GM12878 (cell line): ENCODE measurements at regions not wholly inside any gene's neighbourhood (a gene's known extent, or its start where the extent isn't known, plus 50 kb on each side); places are given as distances from the start of the nearest gene placed in this dataset.

Source experiments
- ATAC-seq: fragments of 200-7000 bp; cut with Tn5 transposase; 3 replicates; pipeline ENCODE4 v1.9.1; 2020; ENCODE audit warnings: mild to moderate bottlenecking, moderate library complexity
- BruUV-seq: library from RNA; stranded (reverse); fragments of 400-500 nt; replicated peaks from 2 replicates; lab custom pipeline; 2021; lab: Mats Ljungman, UMichigan
- CTCF ChIA-PET: fragments of 300-600 bp; sonication (Branson Sonifier 250); formaldehyde crosslinking; extraction: SDS; loops from one replicate; lab custom pipeline; 2021; ENCODE audit warnings: inconsistent platforms; lab: Yijun Ruan, JAX
- POLR2A ChIA-PET: fragments of 350-600 bp; formaldehyde crosslinking; extraction: SDS; loops from one replicate; lab custom pipeline; 2021; ENCODE audit warnings: inconsistent platforms; lab: Charles Lee
- RAD21 ChIA-PET: fragments of 300-600 bp; sonication (Branson Sonifier 250); formaldehyde crosslinking; loops from one replicate; lab custom pipeline; 2023; ENCODE audit warnings: antibody characterized with exemption; ENCODE audit not compliant: unreplicated experiment; lab: Charles Lee
- SMC1A ChIA-PET: fragments of 300-600 bp; sonication (Branson Sonifier 250); formaldehyde crosslinking; loops from one replicate; lab custom pipeline; 2023; ENCODE audit not compliant: unreplicated experiment, uncharacterized antibody; lab: Charles Lee
- DNase-seq: peaks from one replicate; pipeline ENCODE4 v3.0.0-alpha.2; 2011; ENCODE audit warnings: low read depth, low spot score
- FAIRE-seq: peaks from 3 replicates; lab custom pipeline; 2011; peaks lifted over from hg19 to GRCh38; lab: Jason Lieb, UNC
- H2AFZ ChIP-seq: 2 replicates; pipeline ENCODE4 v1.6.0; 2011; ENCODE audit warnings: low read depth, low read length, control low read depth; ENCODE audit not compliant: control insufficient read depth
- H3K27ac ChIP-seq: 2 replicates; pipeline ENCODE4 v1.5.1; 2011; ENCODE audit warnings: control low read depth; ENCODE audit not compliant: control insufficient read depth, insufficient read depth
- H3K27me3 ChIP-seq, 2 experiments: replicated peaks in 1 of 2; 2 replicates each; pipeline versions ENCODE4 v1.6.0 to v1.6.1; 2011; ENCODE audit warnings: low read length in 1 of 2; ENCODE audit not compliant: control insufficient read depth in 2 of 2, insufficient read depth in 2 of 2
- H3K36me3 ChIP-seq, 2 experiments: 2 replicates each; pipeline ENCODE4 v1.5.1; 2011; ENCODE audit warnings: low read length in 1 of 2; ENCODE audit not compliant: control insufficient read depth in 2 of 2, insufficient read depth in 2 of 2
- H3K4me1 ChIP-seq: 2 replicates; pipeline ENCODE4 v1.6.1; 2011; ENCODE audit warnings: mild to moderate bottlenecking, low read length, moderate library complexity, mixed read lengths; ENCODE audit not compliant: control insufficient read depth, insufficient read depth
- H3K4me2 ChIP-seq: 2 replicates; pipeline ENCODE4 v1.6.0; 2011; ENCODE audit warnings: control low read depth; ENCODE audit not compliant: control insufficient read depth, insufficient read depth
- H3K4me3 ChIP-seq: fragments of 200-600 bp; sonication (generic); 2 replicates; pipeline ENCODE4 v1.5.1; 2016
- H3K79me2 ChIP-seq: 2 replicates; pipeline ENCODE4 v1.6.0; 2011; ENCODE audit warnings: low read length; ENCODE audit not compliant: control insufficient read depth, insufficient read depth
- H3K9ac ChIP-seq: 2 replicates; pipeline ENCODE4 v1.8.0; 2011; ENCODE audit warnings: low read length, control low read depth, mixed read lengths; ENCODE audit not compliant: control insufficient read depth, insufficient read depth
- H3K9me3 ChIP-seq: replicated peaks from 3 replicates; pipeline ENCODE4 v1.5.1; 2011; ENCODE audit warnings: mild to moderate bottlenecking, low read length; ENCODE audit not compliant: control insufficient read depth, insufficient read depth
- H4K20me1 ChIP-seq: 2 replicates; pipeline ENCODE4 v1.6.0; 2011; ENCODE audit not compliant: control insufficient read depth, insufficient read depth
- ATF7 ChIP-seq: fragments of 450-650 bp; IDR thresholded peaks from 2 replicates; pipeline ENCODE4 v1.6.1; 2016; ENCODE audit warnings: low read depth, mild to moderate bottlenecking
- CHD4 ChIP-seq: fragments of 200-600 bp; sonication (generic); IDR thresholded peaks from 2 replicates; pipeline ENCODE4 v1.6.1; 2016; ENCODE audit warnings: mild to moderate bottlenecking
- EGR1 ChIP-seq, 2 experiments: IDR thresholded peaks; 1 replicate in 1 of 2; 2 replicates in 1 of 2; pipeline ENCODE4 v1.6.1; 2011 to 2012; ENCODE audit warnings: low read depth in 2 of 2, low read length in 2 of 2, borderline replicate concordance in 1 of 2, mild to moderate bottlenecking in 1 of 2, moderate library complexity in 1 of 2
- KDM1A ChIP-seq: fragments of 200-600 bp; sonication (generic); IDR thresholded peaks from 2 replicates; pipeline ENCODE4 v1.6.1; 2016; ENCODE audit warnings: borderline replicate concordance
- PAX8 ChIP-seq: fragments of 450-650 bp; IDR thresholded peaks from 2 replicates; pipeline ENCODE4 v1.6.1; 2017; ENCODE audit warnings: mild to moderate bottlenecking, moderate library complexity
- RFX5 ChIP-seq: IDR thresholded peaks from 2 replicates; pipeline ENCODE4 v1.6.1; 2011; ENCODE audit warnings: low read depth, low read length, improper control_type of control experiment
- SMARCA5 ChIP-seq: fragments of 450-650 bp; IDR thresholded peaks from 2 replicates; pipeline ENCODE4 v1.6.1; 2017; ENCODE audit warnings: mild to moderate bottlenecking
- WGBS: methylation state at CpG from one replicate; pipeline ENCODE4 v1.1.6; 2016; ENCODE audit warnings: low lambda C conversion rate; ENCODE audit not compliant: insufficient replicate concordance, insufficient coverage; ENCODE audit errors: missing lambda C conversion rate; 5-methylcytosine and 5-hydroxymethylcytosine counted together
- in situ Hi-C: fragments of 300-500 bp; cut with MboI; formaldehyde crosslinking; loops from 9 replicates; pipeline ENCODE4 v1.14.3; 2018; ENCODE audit warnings: mixed read lengths
- intact Hi-C: fragments of 100-400 bp; cut with micrococcal nuclease; formaldehyde crosslinking; loops from one replicate; pipeline ENCODE4 v1.14.2; 2022; ENCODE audit not compliant: unreplicated experiment
- TF ChIP-seq, protein P1 (sequence below): fragments of 450-650 bp; IDR thresholded peaks from 2 replicates; pipeline ENCODE4 v1.6.1; 2018; ENCODE audit warnings: mild to moderate bottlenecking, low read depth, moderate library complexity; ENCODE audit not compliant: partially characterized antibody
- TF ChIP-seq, protein P2 (sequence below): fragments of 450-650 bp; IDR thresholded peaks from 2 replicates; pipeline ENCODE4 v1.6.1; 2014; ENCODE audit warnings: mild to moderate bottlenecking
- TF ChIP-seq, protein P3 (sequence below): fragments of 450-650 bp; IDR thresholded peaks from 2 replicates; pipeline ENCODE4 v1.6.1; 2016; ENCODE audit warnings: mild to moderate bottlenecking, moderate library complexity, borderline replicate concordance

DNA sequence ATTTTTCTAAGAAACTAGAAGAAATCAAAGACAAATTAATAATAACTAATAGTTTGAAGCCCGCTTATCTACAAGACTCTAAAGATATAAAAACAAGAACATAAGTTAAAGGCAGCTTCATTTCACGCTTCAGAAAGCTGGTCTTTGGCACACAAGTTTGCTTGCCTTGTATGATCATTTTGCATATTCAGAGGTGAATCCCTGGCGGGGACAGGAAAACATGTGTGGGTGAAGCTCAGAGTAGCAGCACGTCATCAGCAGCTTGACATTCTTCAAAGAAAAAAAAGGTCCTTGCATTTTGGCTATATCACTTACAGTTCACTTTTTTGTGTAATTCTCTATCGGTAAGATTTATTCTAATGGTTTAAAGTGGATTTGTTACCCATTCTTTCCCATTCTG lies 1911.8 kb downstream of the MRPL39 start:
- intact Hi-C loops (no loop called here), in situ Hi-C loops (no loop called here)
- Histone ChIP-seq H3K4me1 (no peaks in the 10 kb centered on the region), H4K20me1 (no peaks in the 10 kb centered on the region), H3K4me3 (no peak overlapping the region), H3K4me2 (no peak overlapping the region), H3K27ac (no peak overlapping the region), H3K79me2 (no peaks in the 10 kb centered on the region), H3K9me3 (no peaks in the 10 kb centered on the region), H3K27me3 (no peaks in the 10 kb centered on the region), H2AFZ (no peak overlapping the region), H3K9ac (no peak overlapping the region), H3K36me3 (no peaks in the 10 kb centered on the region)
- ATAC-seq = no peak
- no peak for FAIRE-seq
- 10% methylated on average over 5 of the region's 5 CpGs for WGBS
- ChIA-PET CTCF (no interaction called here), RAD21 (no interaction called here), POLR2A (no interaction called here), SMC1A (interaction anchor here (1.0 kb wide), 1 partner anchor 28 kb away, joined by 3 read pairs; no protein-coding TSS in a partner anchor)
- DNase-seq = no peak
- BruUV-seq = no TSS peak
- TF ChIP-seq SMARCA5 (no peak), KDM1A (no peak), ATF7 (no peak)

DNA sequence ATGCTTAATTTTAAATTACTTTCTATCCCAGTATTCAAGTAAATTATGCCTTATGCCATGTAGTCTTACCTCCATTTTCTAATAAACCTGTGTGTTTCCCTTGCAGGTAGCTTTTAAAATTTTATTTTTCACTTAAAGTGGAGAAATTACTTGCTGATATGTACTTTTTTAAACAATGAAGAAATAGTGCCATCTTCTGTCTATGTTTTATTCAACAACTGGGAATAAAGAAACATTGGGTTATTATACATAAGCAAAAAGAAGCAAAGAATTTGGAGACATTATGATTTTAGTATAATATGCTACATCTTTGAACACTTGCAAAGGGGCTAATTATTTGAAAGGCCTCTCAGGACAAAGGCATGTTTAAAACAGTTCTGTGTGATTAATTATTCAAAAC lies 1912.9 kb downstream of the MRPL39 start:
- ATAC-seq (no peak), FAIRE-seq (no peak), DNase-seq (no peak)
- ChIA-PET POLR2A (no interaction called here), RAD21 (no interaction called here), CTCF (no interaction called here), SMC1A (no interaction called here)
- intact Hi-C loops (no loop called here), in situ Hi-C loops (no loop called here)
- no peaks in the 10 kb centered on the region for H3K9me3 ChIP-seq
- H3K36me3 ChIP-seq = no peaks in the 10 kb centered on the region
- no peak overlapping the region for H3K9ac ChIP-seq
- H3K4me2 ChIP-seq = no peak overlapping the region
- no peaks in the 10 kb centered on the region for H4K20me1 ChIP-seq
- no TSS peak for BruUV-seq
- H3K4me3 ChIP-seq = no peak overlapping the region
- H3K4me1 ChIP-seq = no peaks in the 10 kb centered on the region
- H3K79me2 ChIP-seq = no peaks in the 10 kb centered on the region
- no peaks in the 10 kb centered on the region for H3K27me3 ChIP-seq
- no peak overlapping the region for H2AFZ ChIP-seq
- H3K27ac ChIP-seq = no peak overlapping the region
- TF ChIP-seq CHD4 = no peak
- TF ChIP-seq RFX5 = no peak
- TF ChIP-seq, protein P1, sequence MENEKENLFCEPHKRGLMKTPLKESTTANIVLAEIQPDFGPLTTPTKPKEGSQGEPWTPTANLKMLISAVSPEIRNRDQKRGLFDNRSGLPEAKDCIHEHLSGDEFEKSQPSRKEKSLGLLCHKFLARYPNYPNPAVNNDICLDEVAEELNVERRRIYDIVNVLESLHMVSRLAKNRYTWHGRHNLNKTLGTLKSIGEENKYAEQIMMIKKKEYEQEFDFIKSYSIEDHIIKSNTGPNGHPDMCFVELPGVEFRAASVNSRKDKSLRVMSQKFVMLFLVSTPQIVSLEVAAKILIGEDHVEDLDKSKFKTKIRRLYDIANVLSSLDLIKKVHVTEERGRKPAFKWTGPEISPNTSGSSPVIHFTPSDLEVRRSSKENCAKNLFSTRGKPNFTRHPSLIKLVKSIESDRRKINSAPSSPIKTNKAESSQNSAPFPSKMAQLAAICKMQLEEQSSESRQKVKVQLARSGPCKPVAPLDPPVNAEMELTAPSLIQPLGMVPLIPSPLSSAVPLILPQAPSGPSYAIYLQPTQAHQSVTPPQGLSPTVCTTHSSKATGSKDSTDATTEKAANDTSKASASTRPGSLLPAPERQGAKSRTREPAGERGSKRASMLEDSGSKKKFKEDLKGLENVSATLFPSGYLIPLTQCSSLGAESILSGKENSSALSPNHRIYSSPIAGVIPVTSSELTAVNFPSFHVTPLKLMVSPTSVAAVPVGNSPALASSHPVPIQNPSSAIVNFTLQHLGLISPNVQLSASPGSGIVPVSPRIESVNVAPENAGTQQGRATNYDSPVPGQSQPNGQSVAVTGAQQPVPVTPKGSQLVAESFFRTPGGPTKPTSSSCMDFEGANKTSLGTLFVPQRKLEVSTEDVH = no peak
- no peak for TF ChIP-seq EGR1 (IDR thresholded peaks at IDR 0.05; ENCODE audit: borderline replicate concordance in 1 of 2, low read depth in 2 of 2, low read length in 2 of 2)
- TF ChIP-seq, protein P2, sequence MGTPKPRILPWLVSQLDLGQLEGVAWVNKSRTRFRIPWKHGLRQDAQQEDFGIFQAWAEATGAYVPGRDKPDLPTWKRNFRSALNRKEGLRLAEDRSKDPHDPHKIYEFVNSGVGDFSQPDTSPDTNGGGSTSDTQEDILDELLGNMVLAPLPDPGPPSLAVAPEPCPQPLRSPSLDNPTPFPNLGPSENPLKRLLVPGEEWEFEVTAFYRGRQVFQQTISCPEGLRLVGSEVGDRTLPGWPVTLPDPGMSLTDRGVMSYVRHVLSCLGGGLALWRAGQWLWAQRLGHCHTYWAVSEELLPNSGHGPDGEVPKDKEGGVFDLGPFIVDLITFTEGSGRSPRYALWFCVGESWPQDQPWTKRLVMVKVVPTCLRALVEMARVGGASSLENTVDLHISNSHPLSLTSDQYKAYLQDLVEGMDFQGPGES = no peak
- TF ChIP-seq PAX8 = no peak
- TF ChIP-seq, protein P3, sequence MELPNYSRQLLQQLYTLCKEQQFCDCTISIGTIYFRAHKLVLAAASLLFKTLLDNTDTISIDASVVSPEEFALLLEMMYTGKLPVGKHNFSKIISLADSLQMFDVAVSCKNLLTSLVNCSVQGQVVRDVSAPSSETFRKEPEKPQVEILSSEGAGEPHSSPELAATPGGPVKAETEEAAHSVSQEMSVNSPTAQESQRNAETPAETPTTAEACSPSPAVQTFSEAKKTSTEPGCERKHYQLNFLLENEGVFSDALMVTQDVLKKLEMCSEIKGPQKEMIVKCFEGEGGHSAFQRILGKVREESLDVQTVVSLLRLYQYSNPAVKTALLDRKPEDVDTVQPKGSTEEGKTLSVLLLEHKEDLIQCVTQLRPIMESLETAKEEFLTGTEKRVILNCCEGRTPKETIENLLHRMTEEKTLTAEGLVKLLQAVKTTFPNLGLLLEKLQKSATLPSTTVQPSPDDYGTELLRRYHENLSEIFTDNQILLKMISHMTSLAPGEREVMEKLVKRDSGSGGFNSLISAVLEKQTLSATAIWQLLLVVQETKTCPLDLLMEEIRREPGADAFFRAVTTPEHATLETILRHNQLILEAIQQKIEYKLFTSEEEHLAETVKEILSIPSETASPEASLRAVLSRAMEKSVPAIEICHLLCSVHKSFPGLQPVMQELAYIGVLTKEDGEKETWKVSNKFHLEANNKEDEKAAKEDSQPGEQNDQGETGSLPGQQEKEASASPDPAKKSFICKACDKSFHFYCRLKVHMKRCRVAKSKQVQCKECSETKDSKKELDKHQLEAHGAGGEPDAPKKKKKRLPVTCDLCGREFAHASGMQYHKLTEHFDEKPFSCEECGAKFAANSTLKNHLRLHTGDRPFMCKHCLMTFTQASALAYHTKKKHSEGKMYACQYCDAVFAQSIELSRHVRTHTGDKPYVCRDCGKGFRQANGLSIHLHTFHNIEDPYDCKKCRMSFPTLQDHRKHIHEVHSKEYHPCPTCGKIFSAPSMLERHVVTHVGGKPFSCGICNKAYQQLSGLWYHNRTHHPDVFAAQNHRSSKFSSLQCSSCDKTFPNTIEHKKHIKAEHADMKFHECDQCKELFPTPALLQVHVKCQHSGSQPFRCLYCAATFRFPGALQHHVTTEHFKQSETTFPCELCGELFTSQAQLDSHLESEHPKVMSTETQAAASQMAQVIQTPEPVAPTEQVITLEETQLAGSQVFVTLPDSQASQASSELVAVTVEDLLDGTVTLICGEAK = no peak
